Right lobe of liver (tissue), 4 donors: ENCODE measurements at regions not wholly inside any gene's neighbourhood (a gene's known extent, or its start where the extent isn't known, plus 50 kb on each side); places are given as distances from the start of the nearest gene placed in this dataset.

Experiments used
- CTCF ChIP-seq, 4 donors: fragments of 200-600 bp in 3 of 4; fragments of 450-650 bp in 1 of 4; IDR thresholded peaks; one replicate each; pipeline versions ENCODE4 v1.5.1 to v1.8.0; 2016 to 2022; ENCODE audit warnings: antibody characterized with exemption in 4 of 4, mild to moderate bottlenecking in 2 of 4
- POLR2A ChIP-seq: fragments of 450-650 bp; IDR thresholded peaks from one replicate; pipeline ENCODE4 v1.6.1; 2017; ENCODE audit warnings: antibody characterized with exemption, mild to moderate bottlenecking
- donor health status: DM: no; HTN: no; CAD: no.
- donor health status: DM: no; HTN: no; CAD: no.
- donor health status: DM: no; HTN: yes; CAD: no.

- TF ChIP-seq POLR2A (no peak), CTCF (IDR thresholded peaks at IDR 0.05) (no peak)
Observed at GRCh38 chrX:142060191-142060590, 144.9 kb downstream of the MAGEC2 start.
